Femur (tissue), 1 donor: ENCODE measurements at regions not wholly inside any gene's neighbourhood (a gene's known extent, or its start where the extent isn't known, plus 50 kb on each side); places are given as distances from the start of the nearest gene placed in this dataset.

ENCODE experiments used
- DNase-seq: peaks from one replicate; pipeline ENCODE4 v3.0.0-alpha.2; 2017

GRCh38 chr2:235312571-235312970, 181.3 kb upstream of the AGAP1 start:
- no peak for DNase-seq

GRCh38 chr2:235314371-235314930, 179.4 kb upstream of the AGAP1 start:
- DNase-seq, result no peak

- no peak for DNase-seq
Observed at GRCh38 chr2:235319095-235319494, 174.7 kb upstream of the AGAP1 start.

- no peak for DNase-seq
Observed at GRCh38 chr2:235320326-235320725, 173.5 kb upstream of the AGAP1 start.

- DNase-seq, result no peak
Observed at GRCh38 chr2:235324324-235324723, 169.5 kb upstream of the AGAP1 start.

- no peak for DNase-seq
Observed at GRCh38 chr2:235325151-235325550, 168.7 kb upstream of the AGAP1 start.

- DNase-seq, result no peak
Observed at GRCh38 chr2:235328991-235329390, 164.9 kb upstream of the AGAP1 start.

- DNase-seq, result peak; percentile 32
Observed at GRCh38 chr2:235330775-235331451, 162.9 kb upstream of the AGAP1 start.

GRCh38 chr2:235332240-235332890, 161.5 kb upstream of the AGAP1 start:
- no peak for DNase-seq

GRCh38 chr2:235333076-235333475, 160.8 kb upstream of the AGAP1 start:
- DNase-seq, result no peak

GRCh38 chr2:235334179-235334578, 159.7 kb upstream of the AGAP1 start:
- no peak for DNase-seq

- DNase-seq, result no peak
Observed at GRCh38 chr2:235343156-235343774, 150.6 kb upstream of the AGAP1 start.

- DNase-seq, result no peak
Observed at GRCh38 chr2:235343869-235344268, 150.0 kb upstream of the AGAP1 start.

- DNase-seq, result no peak
Observed at GRCh38 chr2:235345745-235346144, 148.1 kb upstream of the AGAP1 start.

GRCh38 chr2:235347691-235348090, 146.2 kb upstream of the AGAP1 start:
- no peak for DNase-seq

- DNase-seq, result no peak
Observed at GRCh38 chr2:235348329-235348728, 145.5 kb upstream of the AGAP1 start.

- DNase-seq, result no peak
Observed at GRCh38 chr2:235350234-235350633, 143.6 kb upstream of the AGAP1 start.

- no peak for DNase-seq
Observed at GRCh38 chr2:235352541-235352940, 141.3 kb upstream of the AGAP1 start.

GRCh38 chr2:235357881-235358280, 136.0 kb upstream of the AGAP1 start:
- no peak for DNase-seq

GRCh38 chr2:235358981-235359471, 134.8 kb upstream of the AGAP1 start:
- no peak for DNase-seq

GRCh38 chr2:235360446-235360845, 133.4 kb upstream of the AGAP1 start:
- no peak for DNase-seq

- DNase-seq, result no peak
Observed at GRCh38 chr2:235365743-235366142, 128.1 kb upstream of the AGAP1 start.

GRCh38 chr2:235366390-235366789, 127.5 kb upstream of the AGAP1 start:
- DNase-seq, result no peak

GRCh38 chr2:235366807-235367206, 127.0 kb upstream of the AGAP1 start:
- no peak for DNase-seq
